ENCODE measurements at regions not wholly inside any gene's neighbourhood (a gene's known extent, or its start where the extent isn't known, plus 50 kb on each side); places are given as distances from the start of the nearest gene placed in this dataset.
A peak's percentile ranks its signal among the peaks of the same experiment; 100 is the strongest.
"Not testable (repeated sequence)": the region's sequence is repeated elsewhere in the genome, so short reads cannot be mapped to it uniquely, and the experiment has no call there.

DNA sequence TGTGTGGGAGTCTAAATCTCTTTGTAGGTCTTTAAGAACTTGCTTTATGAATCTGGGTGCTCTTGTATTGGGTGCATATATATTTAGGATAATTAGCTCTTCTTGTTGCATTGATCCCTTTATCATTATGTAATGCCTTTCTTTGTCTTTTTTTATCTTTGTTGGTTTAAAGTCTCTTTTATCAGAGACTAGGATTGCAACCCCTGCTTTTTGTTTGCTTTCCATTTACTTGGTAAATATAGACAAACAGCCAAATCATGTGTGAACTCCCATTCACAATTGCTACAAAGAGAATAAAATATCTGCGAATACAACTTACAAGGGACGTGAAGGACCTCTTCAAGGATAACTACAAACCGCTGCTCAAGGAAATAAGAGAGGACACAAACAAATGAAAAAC lies 198.2 kb upstream of the APCDD1 start:
- not testable (repeated sequence) for DNase-seq

DNA sequence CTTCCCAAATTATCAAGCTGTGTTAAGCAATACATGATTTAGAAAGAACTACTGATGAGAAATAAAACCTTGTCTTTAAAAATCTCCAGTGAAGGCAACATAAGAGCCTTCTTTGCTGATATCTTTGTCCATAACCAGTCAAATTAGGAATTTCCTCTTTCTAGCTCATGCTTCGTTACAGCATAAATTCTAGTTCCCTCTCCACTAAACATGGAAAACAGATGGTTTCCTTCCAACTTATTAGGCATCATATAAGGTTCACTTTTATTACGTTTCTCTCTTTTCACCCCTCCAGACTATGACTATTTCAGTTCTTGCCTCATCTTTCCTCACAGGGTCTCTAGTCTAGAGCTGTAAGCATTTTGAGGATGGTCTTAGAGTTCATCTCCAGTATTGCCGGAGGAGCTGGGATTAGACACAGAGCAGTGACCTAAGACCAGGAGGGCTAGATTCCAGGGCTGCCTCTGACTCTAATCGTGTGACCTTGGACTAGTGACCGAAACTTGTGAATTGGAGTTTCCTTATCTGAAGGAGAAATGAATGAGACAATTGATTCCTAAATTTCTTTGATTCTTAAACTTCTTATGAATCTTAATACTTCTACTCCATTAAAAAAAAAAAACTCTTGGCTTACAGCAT lies 195.5 kb upstream of the APCDD1 start:
- DNase-seq, result peak; percentile 14 to 31

DNA sequence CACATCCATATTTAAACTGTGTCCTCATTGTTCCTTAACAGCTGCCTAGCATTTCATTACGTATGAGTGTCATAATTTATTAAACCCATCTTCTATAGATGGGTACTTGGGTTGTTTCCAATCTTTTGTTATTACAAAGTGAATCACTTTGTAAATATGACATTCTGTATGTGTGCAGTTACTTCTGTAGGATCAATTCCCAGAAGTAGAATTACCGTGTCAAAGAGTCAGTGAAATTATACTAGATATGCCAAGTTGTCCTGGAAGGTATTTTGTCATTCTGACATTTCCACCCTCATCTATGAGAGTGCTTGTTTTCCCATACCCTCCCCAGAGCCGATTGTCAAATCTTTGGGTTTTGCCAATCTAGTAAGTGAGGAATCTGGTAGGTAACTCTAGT lies 194.5 kb upstream of the APCDD1 start:
- DNase-seq, result no peak

GRCh38 chr18:10261344-10262276 lies 192.8 kb upstream of the APCDD1 start:
- peak; percentile 56 to 59 for DNase-seq

DNA sequence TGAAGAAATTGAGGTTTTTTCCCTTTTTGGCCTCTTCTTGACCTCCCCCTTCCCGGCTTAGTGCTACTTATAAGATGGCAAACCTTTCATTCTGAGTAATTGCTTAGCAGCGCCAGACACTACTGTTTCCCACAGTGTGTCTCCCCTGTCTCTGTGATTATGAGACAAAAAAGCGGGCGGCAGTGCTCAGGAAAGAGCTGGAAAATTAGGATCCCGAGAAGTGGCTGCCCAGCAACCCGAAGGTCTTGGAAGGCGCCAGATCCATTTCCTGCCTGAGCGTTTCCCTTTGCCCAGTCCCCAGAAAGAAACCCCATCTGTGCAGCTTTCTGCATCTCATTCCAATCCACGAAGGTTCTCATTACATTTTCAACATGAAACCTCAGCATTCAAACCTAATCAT lies 191.9 kb upstream of the APCDD1 start:
- no peak for DNase-seq

DNA sequence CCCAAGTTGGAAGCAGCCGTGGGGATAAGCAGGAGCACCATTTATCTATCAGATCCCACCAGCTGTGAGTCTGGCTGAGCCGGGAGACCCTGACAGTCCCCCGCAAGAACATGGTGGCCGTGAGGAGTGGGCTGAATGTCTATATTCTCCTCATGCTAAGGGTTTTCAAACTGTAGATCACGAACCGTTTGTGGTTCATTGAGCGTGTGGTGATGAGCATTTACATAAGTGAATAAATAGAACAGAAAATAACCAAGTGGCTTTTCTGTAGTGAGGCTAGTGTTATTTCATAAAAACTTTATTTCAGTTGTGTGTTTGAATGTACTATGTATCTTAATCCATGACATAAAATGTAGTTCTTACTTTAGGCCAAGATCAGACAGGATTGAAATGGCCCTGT lies 190.2 kb upstream of the APCDD1 start:
- no peak for DNase-seq

GRCh38 chr18:10265560-10266333 lies 188.7 kb upstream of the APCDD1 start:
- peak; percentile 91 to 96 for DNase-seq

DNA sequence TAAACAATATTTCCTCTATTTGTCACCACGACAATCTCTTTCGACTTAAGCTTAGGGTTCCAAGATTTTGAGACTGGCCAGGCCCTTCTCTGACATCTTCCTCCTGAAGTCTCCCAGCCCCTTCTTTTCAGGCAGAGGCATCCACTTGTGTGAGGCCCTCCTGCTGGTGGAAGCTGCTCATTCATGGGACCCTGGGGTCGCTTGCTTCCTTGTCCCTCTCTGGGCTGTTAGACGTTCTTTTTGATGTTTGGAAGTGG lies 188.2 kb upstream of the APCDD1 start:
- no peak for DNase-seq

DNA sequence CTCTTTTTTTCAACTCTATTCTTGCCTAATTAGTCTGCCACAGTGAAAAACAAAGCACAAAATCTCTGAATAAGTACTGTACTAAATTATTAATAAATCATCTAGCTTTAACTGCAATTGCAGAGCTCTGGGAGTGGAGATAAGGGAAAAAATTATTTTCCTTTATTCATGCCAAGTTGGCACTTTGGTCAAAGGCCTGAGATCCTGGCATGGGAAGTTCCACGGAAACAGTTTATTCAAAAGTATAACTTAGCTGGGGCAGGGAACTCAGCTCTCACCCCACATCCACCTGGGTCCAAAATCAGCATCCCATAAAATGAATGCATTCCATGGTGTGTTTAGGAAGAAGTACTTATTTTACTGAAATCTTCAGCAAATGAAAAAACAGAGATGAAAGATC lies 185.2 kb upstream of the APCDD1 start:
- DNase-seq, result peak; percentile 17 to 18

GRCh38 chr18:10270151-10270571 lies 184.3 kb upstream of the APCDD1 start:
- DNase-seq, result no peak

DNA sequence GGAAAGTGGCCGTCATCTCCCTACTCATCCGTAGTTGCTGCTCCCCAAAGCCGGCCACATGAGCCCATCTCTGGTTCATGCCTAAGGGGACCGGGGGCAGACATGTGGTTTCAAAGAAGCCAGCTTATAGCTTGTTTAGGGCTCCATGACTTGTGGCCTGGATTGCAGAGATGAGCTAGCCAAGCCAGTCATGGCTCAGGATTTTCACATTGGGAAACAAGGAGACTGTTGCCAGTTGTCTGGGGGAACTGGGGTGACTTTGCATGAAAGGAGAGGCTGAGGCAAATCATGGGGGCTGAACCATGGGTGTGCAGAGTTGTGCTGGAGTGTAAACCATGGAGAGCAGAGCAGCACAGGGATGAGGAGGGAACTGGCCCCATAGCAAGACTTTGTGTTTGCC lies 183.0 kb upstream of the APCDD1 start:
- DNase-seq, result no peak

GRCh38 chr18:10274301-10274700 lies 180.1 kb upstream of the APCDD1 start:
- no peak for DNase-seq

GRCh38 chr18:10275486-10275885 lies 178.9 kb upstream of the APCDD1 start:
- no peak for DNase-seq

- no peak for DNase-seq
Measured at GRCh38 chr18:10278265-10278664, 176.2 kb upstream of the APCDD1 start.

DNA sequence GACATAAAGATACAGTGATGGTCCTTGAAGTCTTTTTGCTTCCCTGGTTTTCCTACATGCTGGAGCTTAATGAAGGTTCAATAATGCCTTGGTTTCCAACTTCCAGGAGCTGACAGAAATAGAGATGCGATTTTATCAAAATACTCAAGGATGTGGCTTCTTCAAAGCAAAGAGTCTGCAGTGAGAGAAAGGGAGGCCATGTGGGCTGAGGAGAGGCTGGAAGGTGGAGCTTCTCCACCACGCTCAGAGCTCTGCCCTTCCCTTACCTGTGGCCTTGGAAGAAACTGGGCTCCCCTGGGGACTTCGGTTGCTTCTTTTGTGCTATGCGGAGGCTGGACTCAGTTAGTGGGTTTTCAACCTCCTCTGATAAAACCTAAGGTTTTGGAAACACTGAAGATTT lies 175.0 kb upstream of the APCDD1 start:
- DNase-seq, result no peak

DNA sequence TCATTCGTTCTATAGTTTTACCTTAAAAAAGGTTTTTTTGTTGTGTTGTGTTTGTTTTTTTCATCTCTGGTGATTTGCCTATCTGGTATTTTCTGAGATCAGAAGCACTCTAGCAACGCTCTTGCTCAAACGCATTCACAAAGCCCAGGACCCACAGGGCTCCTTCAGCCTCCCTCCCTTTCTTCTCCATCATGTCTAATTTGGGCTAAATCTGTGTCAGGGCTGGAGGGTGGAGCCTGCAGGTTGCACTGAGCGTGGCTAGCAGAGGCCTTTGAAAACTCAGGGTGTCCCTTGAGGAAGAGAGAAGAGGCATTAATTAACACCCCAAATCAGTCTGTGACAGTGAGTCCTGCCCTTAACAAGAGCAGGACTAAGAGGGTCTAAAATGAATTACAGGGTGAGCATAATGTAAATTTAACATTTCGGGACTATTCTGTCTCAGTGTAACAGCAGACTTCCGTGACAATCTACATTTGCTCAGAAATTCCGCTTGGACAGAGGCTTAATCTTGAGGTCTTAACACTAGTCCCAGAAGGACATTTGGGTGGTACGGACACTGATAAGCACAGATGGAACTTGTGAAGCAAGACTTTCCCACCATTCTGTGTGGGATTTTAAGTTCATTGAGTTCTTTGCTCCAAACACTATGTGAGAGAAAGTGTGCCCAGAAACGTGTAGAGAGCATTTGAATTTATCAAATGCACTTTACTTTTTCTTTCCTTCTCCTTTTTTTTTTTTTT lies 174.4 kb upstream of the APCDD1 start:
- no peak for DNase-seq

DNA sequence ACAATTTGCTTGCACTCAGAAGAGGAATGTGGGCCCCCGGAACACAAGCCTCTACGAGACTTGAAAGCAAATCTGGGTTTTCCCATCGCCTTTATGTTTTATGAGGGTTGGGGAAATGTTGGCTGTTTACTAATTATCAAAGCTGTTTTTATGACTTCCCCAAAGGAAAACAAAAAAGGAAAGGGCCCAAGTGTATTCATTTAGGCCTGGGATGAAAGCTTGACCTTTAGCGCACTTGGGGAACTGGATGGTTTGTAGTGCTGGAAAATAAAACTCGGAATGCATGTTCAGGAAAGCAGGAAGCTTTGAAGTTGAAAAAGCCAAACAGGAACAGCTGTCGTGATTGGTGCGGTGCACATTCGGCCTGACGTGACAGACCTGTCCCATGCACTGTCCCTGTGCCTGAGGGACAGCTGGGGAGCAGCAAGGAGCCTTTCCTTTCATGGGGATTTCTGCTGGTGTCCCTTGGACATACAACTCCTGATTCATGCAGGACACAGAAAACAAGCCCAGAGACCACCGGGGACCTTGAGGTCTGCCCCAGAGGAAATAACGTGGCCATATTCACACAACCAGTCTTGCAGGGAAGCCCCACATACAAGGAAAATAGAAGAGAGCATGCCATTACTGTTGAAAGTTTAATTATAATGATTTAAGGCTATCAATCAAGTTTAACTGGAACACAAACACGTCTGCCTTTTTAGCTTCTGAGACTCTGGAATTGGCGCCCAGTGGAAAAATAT lies 169.7 kb upstream of the APCDD1 start:
- DNase-seq, result peak in 1 of 2 experiments; percentile 36

DNA sequence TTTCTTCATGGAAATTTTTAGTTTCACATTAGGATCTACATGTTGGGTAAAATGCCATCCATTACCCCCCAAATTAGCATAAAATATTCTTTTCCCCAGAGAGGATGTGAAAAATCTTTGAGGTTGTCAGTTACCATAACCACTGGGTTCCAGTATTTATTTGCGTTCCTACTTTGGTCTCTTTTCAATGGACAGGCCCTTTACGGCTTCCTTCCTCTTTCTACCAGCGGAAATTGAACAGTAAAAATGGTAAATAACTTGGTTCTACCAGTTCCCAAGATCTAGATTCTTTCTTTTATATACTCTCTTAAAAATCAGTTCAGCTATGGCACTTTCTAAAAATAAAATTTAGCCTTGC lies 169.2 kb upstream of the APCDD1 start:
- peak; percentile 82 to 91 for DNase-seq

- DNase-seq, result no peak
Measured at GRCh38 chr18:10286580-10287150, 167.8 kb upstream of the APCDD1 start.

DNA sequence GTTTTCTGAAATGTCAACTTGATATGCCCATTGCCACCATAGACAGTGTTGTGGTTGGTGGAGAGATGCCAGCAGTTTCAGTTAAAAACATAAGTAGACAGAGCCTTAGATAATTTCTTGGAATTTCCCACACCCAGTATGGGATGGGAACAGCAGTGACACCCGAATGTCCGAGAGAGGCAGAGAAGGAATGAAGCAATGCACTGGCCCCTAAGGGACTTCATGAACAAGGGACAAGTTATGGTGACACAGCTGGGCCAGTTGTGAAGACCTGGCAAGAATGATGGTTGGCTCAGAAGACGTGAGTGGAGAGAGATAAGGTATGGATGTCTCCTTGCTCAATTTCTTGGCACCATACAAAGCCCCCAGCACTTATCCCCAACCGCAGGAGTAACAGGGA lies 165.2 kb upstream of the APCDD1 start:
- DNase-seq, result no peak

GRCh38 chr18:10289951-10290637 lies 164.3 kb upstream of the APCDD1 start:
- no peak for DNase-seq
